Activated T-cell treated with anti-CD3 and anti-CD28 coated beads, Interleukin-2, amount 50 U/mL, for 4 hours (primary cell): ENCODE measurements at regions not wholly inside any gene's neighbourhood (a gene's known extent, or its start where the extent isn't known, plus 50 kb on each side); places are given as distances from the start of the nearest gene placed in this dataset.
"Not testable (repeated sequence)": the region's sequence is repeated elsewhere in the genome, so short reads cannot be mapped to it uniquely, and the experiment has no call there.

ENCODE experiments used
- ATAC-seq, 2 donors: fragments of 200-7000 bp; cut with Tn5 transposase; one replicate each; pipeline ENCODE4 v1.10.0; 2021
- DNase-seq: peaks from one replicate; pipeline ENCODE4 v3.0.0-alpha.2; 2020
- H3K27me3 Mint-ChIP-seq: one replicate; pipeline ENCODE4 v1.8.0; 2021; ENCODE audit warnings: low read depth, mixed read lengths
- H3K36me3 Mint-ChIP-seq: one replicate; pipeline ENCODE4 v1.8.0; 2022; ENCODE audit warnings: mixed read lengths; ENCODE audit not compliant: insufficient read depth
- H3K4me1 Mint-ChIP-seq: one replicate; pipeline ENCODE4 v1.8.0; 2021; ENCODE audit warnings: low read depth, mixed read lengths
- H3K4me3 Mint-ChIP-seq: one replicate; pipeline ENCODE4 v1.8.0; 2021; ENCODE audit warnings: mild to moderate bottlenecking, moderate library complexity, mixed read lengths
- H3K9me3 Mint-ChIP-seq: one replicate; pipeline ENCODE4 v1.8.0; 2021; ENCODE audit warnings: mixed read lengths

DNA sequence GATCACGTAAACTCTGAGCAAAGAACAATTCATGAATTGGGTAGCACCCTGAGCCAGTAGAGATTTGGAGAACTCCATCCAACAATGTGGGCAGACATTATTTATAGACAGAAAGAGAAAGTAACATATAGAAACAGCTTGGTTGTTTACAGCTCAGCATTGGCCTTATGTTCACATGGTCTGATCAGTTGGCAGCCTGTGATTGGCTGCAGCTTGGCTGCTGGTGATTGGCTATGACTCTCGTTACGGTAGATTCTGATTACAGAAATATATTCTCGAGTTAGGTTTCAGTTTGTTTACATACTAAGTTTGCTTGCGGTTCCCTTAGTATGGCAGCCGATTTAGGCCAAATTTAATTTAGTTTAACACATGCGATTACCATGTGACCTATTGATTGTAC, 663.4 kb downstream of the RAPGEF2 start:
- no peaks in the 10 kb centered on the region for H3K27me3 Mint-ChIP-seq
- H3K4me1 Mint-ChIP-seq: no peaks in the 10 kb centered on the region
- ATAC-seq: no peak
- no peaks in the 10 kb centered on the region for H3K36me3 Mint-ChIP-seq
- no peaks in the 10 kb centered on the region for H3K9me3 Mint-ChIP-seq
- no peak for DNase-seq
- H3K4me3 Mint-ChIP-seq: no peak overlapping the region

GRCh38 chr4:159767406-159767805, 664.5 kb downstream of the RAPGEF2 start:
- Mint-ChIP-seq H3K36me3 (no peaks in the 10 kb centered on the region), H3K27me3 (no peaks in the 10 kb centered on the region), H3K4me3 (no peak overlapping the region), H3K9me3 (peaks cover under 1% of the 10 kb centered on the region), H3K4me1 (no peaks in the 10 kb centered on the region)
- DNase-seq: no peak
- no peak for ATAC-seq

DNA sequence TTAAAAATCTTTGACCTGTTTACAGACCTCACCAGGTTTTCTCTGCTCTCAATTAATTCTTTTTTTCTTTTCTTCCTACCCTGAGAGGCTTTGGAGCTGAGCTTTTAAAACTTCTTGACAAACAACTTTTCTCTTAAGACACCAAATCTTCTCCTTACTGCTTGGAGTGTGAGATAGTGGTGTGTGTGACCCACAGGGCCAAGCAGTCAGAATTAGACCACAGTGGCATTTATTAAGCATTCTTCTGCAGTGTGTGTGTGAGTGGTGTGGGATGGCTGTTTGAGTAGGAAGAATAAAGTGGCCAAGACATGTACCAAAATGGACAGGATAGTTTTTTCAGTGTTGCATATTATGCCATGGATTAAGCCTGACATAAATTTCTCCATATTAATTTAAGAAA, 665.1 kb downstream of the RAPGEF2 start:
- DNase-seq (no peak), ATAC-seq (no peak)
- Mint-ChIP-seq H3K27me3 (no peaks in the 10 kb centered on the region), H3K4me3 (no peak overlapping the region), H3K4me1 (no peaks in the 10 kb centered on the region), H3K36me3 (no peaks in the 10 kb centered on the region), H3K9me3 (peaks cover 4% of the 10 kb centered on the region)

DNA sequence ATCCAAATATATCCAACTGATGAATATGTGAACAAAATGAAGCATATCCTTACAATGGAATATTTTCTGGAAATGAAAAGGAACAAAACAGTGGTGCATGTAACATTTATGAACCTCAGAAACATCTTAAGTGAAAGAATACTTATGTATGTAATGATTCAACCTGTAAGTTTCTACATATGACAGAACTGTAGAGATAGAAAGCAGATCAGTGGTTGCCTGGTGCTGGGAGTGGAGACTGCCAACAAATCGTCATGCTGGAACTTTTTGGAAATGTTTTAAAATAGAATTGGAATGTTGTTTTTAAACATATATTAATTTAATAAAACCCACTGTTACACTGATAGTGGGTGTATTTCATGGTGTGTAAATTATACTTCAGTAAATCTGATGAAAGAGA, 667.5 kb downstream of the RAPGEF2 start:
- Mint-ChIP-seq H3K27me3 (no peaks in the 10 kb centered on the region), H3K4me1 (no peaks in the 10 kb centered on the region), H3K9me3 (peaks cover 7% of the 10 kb centered on the region), H3K4me3 (no peak overlapping the region), H3K36me3 (no peaks in the 10 kb centered on the region)
- ATAC-seq (no peak), DNase-seq (no peak)

DNA sequence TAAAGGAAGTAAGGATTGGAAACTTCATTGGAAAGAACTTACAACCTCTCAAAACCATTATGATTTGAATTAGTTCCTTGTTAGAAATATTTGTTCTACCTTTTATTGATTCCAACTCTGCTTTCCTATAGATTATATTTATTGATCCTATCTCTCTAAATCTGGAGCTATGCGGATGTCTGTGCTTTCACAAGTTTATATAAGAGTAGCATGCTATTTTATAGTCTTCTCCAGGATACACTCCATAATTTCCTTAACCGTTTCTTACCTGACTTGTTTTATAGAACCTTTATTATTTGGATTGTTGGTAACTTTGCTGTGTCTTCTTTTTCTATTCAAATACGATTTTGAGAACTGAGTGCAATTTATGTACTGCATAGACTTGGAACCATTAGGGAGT, 668.1 kb downstream of the RAPGEF2 start:
- ATAC-seq (no peak), DNase-seq (no peak)
- Mint-ChIP-seq H3K4me3 (no peak overlapping the region), H3K9me3 (peaks cover 7% of the 10 kb centered on the region), H3K36me3 (no peaks in the 10 kb centered on the region), H3K4me1 (no peaks in the 10 kb centered on the region), H3K27me3 (no peaks in the 10 kb centered on the region)

- Mint-ChIP-seq H3K27me3 (no peaks in the 10 kb centered on the region), H3K4me1 (no peaks in the 10 kb centered on the region), H3K4me3 (no peak overlapping the region), H3K9me3 (peaks cover 7% of the 10 kb centered on the region), H3K36me3 (no peaks in the 10 kb centered on the region)
- no peak for DNase-seq
- ATAC-seq: no peak
These were observed 674.1 kb downstream of the RAPGEF2 start for GRCh38 chr4:159776961-159777360.

DNA sequence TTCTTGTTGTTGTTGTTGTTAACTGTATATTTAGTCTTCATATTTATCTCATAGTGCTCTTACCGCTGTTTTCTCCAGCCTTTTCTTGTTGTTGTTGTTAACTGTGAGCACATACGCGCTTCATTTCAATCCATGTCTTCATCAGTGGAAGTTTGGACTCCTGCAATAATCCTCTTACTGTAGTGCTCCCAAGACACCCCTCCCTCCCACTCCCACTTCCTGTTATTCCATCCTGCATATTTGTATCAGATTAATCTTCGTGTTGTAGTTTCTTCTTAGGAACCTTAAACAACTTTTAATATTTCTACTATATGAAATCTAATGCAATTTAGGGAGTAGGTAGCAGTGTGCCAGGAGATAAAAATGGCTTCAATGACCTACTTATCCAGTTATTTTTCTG, 674.8 kb downstream of the RAPGEF2 start:
- Mint-ChIP-seq H3K36me3 (no peaks in the 10 kb centered on the region), H3K4me3 (no peak overlapping the region), H3K9me3 (peaks cover 4% of the 10 kb centered on the region), H3K4me1 (no peaks in the 10 kb centered on the region), H3K27me3 (no peaks in the 10 kb centered on the region)
- ATAC-seq (no peak), DNase-seq (no peak)

DNA sequence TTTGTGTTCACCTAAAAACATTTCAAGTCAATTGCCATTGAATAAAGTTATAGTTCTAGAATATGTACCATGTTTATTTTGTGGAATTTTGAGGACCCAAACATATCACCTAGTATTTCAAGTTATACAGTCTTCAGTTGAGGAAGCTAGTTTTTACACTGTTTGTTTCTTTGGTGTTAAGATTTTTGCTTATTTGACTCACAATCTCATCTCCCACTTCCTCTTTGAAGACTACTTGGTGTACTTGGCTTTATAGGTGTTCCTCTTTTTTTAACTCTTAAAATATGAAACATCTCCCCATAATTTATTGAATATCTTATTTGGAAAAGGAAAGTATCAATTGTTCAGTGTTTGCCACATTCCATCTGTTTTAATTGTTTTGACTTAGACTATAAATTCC, 675.4 kb downstream of the RAPGEF2 start:
- H3K36me3 Mint-ChIP-seq: no peaks in the 10 kb centered on the region
- DNase-seq (no peak), ATAC-seq (no peak)
- no peaks in the 10 kb centered on the region for H3K4me1 Mint-ChIP-seq
- H3K4me3 Mint-ChIP-seq: no peak overlapping the region
- H3K27me3 Mint-ChIP-seq: no peaks in the 10 kb centered on the region
- H3K9me3 Mint-ChIP-seq: peaks cover under 1% of the 10 kb centered on the region

- Mint-ChIP-seq H3K4me1 (no peaks in the 10 kb centered on the region), H3K9me3 (no peaks in the 10 kb centered on the region), H3K36me3 (no peaks in the 10 kb centered on the region), H3K4me3 (no peak overlapping the region), H3K27me3 (no peaks in the 10 kb centered on the region)
- no peak for DNase-seq
- ATAC-seq: no peak
These were observed 676.8 kb downstream of the RAPGEF2 start for GRCh38 chr4:159779716-159780115.

GRCh38 chr4:159780196-159780922, 677.5 kb downstream of the RAPGEF2 start:
- Mint-ChIP-seq H3K9me3 (no peaks in the 10 kb centered on the region), H3K4me1 (no peaks in the 10 kb centered on the region), H3K4me3 (no peak overlapping the region), H3K36me3 (no peaks in the 10 kb centered on the region), H3K27me3 (no peaks in the 10 kb centered on the region)
- no peak for ATAC-seq
- no peak for DNase-seq

DNA sequence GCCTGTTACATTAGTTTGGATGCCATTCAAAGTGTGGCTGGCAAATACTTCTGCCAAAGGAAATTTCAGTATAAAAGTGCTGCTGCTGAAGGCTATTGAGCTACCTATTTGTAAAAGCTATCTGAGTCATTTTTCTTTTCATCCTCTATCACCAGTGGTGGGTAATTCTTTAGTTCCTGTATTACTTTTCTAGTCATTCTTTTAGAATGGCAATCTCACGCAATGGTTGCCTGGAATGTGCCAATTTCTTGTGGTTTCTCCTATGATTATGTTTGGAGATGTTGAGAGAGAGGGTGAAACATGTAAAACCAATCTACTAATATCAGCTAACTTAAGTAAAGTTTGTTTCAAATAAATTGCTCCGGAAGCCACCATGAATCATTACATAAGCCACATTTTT, 685.0 kb downstream of the RAPGEF2 start:
- ATAC-seq: no peak
- Mint-ChIP-seq H3K27me3 (no peaks in the 10 kb centered on the region), H3K36me3 (no peaks in the 10 kb centered on the region), H3K4me3 (no peak overlapping the region), H3K9me3 (peaks cover 5% of the 10 kb centered on the region), H3K4me1 (no peaks in the 10 kb centered on the region)
- no peak for DNase-seq

DNA sequence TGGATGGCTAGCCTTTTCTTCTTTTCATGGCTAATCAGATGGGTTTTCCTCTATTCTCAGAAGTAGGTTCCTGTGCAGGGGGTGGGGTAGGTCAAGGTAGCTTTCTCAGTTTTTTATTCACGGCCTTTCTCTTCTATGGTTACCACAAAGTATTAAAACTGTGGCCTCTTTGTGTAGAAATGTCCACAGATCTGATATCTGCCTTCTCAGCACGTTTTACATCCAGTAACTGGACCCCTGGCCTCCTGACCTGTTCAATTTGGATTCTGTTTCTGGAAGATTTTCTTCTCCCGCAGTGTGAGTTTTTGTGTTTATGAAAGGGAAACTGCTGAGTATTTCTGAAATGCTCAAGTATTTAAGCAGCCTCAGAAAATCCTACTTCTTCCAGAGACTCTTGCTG, 688.5 kb downstream of the RAPGEF2 start:
- H3K4me1 Mint-ChIP-seq: no peaks in the 10 kb centered on the region
- no peak overlapping the region for H3K4me3 Mint-ChIP-seq
- DNase-seq (no peak), ATAC-seq (no peak)
- H3K27me3 Mint-ChIP-seq: no peaks in the 10 kb centered on the region
- peaks cover 4% of the 10 kb centered on the region for H3K9me3 Mint-ChIP-seq
- no peaks in the 10 kb centered on the region for H3K36me3 Mint-ChIP-seq

GRCh38 chr4:159804592-159804991, 701.7 kb downstream of the RAPGEF2 start:
- not testable (repeated sequence) for H3K4me3 Mint-ChIP-seq, H3K27me3 Mint-ChIP-seq, DNase-seq, H3K9me3 Mint-ChIP-seq, H3K4me1 Mint-ChIP-seq, ATAC-seq, H3K36me3 Mint-ChIP-seq

- no peak overlapping the region for H3K4me3 Mint-ChIP-seq
- ATAC-seq (no peak), DNase-seq (no peak)
- H3K4me1 Mint-ChIP-seq: no peaks in the 10 kb centered on the region
- no peaks in the 10 kb centered on the region for H3K36me3 Mint-ChIP-seq
- H3K27me3 Mint-ChIP-seq: no peaks in the 10 kb centered on the region
- H3K9me3 Mint-ChIP-seq: peaks cover 6% of the 10 kb centered on the region
These were observed 720.9 kb downstream of the RAPGEF2 start for GRCh38 chr4:159823743-159824142.

DNA sequence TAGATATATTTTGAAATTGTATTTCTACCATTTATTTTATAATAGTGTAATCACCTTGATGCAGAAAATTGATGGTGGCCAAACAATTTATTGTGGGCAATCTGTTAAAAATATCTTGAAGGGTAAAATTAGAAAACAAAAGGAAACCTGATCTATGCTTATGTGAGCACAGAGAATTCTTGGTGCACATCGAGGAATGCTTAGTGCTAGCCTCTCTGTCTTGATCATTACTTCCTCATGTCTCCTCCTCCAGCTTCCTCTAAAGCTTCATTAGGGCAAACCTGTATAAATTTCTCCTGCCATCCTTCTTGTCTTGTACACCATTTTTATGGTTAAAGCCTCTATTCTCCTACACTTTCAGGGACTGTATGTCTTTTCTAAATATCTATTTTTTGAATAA, 725.8 kb downstream of the RAPGEF2 start:
- DNase-seq (no peak), ATAC-seq (no peak)
- Mint-ChIP-seq H3K4me3 (no peak overlapping the region), H3K36me3 (no peaks in the 10 kb centered on the region), H3K4me1 (no peaks in the 10 kb centered on the region), H3K9me3 (peaks cover 6% of the 10 kb centered on the region), H3K27me3 (no peaks in the 10 kb centered on the region)

GRCh38 chr4:159829184-159829583, 726.3 kb downstream of the RAPGEF2 start:
- Mint-ChIP-seq H3K9me3 (peaks cover 9% of the 10 kb centered on the region), H3K27me3 (no peaks in the 10 kb centered on the region), H3K36me3 (no peaks in the 10 kb centered on the region), H3K4me3 (no peak overlapping the region), H3K4me1 (no peaks in the 10 kb centered on the region)
- DNase-seq (no peak), ATAC-seq (no peak)
